ENCODE measurements at regions not wholly inside any gene's neighbourhood (a gene's known extent, or its start where the extent isn't known, plus 50 kb on each side); places are given as distances from the start of the nearest gene placed in this dataset.
"Not testable (repeated sequence)": the region's sequence is repeated elsewhere in the genome, so short reads cannot be mapped to it uniquely, and the experiment has no call there.

- Mint-ChIP-seq H3K4me1 (no peaks in the 10 kb centered on the region), H3K4me3 (no peak overlapping the region), H3K9me3 (peaks cover 14 to 19% of the 10 kb centered on the region in 2 donors), H3K36me3 (peaks cover 5% of the 10 kb centered on the region), H3K27ac (no peak overlapping the region), H3K27me3 (ENCODE audit: low read depth in 2 of 2) (no peaks in the 10 kb centered on the region)
- H3K27me3 ChIP-seq (ENCODE audit: control insufficient read depth, insufficient read depth, low read length): no peaks in the 10 kb centered on the region
- TF ChIP-seq, protein P1, sequence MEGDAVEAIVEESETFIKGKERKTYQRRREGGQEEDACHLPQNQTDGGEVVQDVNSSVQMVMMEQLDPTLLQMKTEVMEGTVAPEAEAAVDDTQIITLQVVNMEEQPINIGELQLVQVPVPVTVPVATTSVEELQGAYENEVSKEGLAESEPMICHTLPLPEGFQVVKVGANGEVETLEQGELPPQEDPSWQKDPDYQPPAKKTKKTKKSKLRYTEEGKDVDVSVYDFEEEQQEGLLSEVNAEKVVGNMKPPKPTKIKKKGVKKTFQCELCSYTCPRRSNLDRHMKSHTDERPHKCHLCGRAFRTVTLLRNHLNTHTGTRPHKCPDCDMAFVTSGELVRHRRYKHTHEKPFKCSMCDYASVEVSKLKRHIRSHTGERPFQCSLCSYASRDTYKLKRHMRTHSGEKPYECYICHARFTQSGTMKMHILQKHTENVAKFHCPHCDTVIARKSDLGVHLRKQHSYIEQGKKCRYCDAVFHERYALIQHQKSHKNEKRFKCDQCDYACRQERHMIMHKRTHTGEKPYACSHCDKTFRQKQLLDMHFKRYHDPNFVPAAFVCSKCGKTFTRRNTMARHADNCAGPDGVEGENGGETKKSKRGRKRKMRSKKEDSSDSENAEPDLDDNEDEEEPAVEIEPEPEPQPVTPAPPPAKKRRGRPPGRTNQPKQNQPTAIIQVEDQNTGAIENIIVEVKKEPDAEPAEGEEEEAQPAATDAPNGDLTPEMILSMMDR (IDR thresholded peaks at IDR 0.05): no peak
- H3K27ac ChIP-seq (ENCODE audit: low read length): no peak overlapping the region
- DNase-seq (no peak), ATAC-seq (no peak)
- peaks cover 3% of the 10 kb centered on the region for H3K9me3 ChIP-seq (ENCODE audit: control insufficient read depth, insufficient read depth, low read length)
- H3K4me3 ChIP-seq (ENCODE audit: low read length): no peak overlapping the region
- no peaks in the 10 kb centered on the region for H3K4me1 ChIP-seq (ENCODE audit: control insufficient read depth, insufficient read depth, low read length)
- intact Hi-C loops (cut with micrococcal nuclease): no loop called here
- H3K36me3 ChIP-seq (ENCODE audit: control insufficient read depth, insufficient read depth, low read length): no peaks in the 10 kb centered on the region
These were observed 672.6 kb upstream of the NEGR1 start for GRCh38 chr1:72954943-72955342.

DNA sequence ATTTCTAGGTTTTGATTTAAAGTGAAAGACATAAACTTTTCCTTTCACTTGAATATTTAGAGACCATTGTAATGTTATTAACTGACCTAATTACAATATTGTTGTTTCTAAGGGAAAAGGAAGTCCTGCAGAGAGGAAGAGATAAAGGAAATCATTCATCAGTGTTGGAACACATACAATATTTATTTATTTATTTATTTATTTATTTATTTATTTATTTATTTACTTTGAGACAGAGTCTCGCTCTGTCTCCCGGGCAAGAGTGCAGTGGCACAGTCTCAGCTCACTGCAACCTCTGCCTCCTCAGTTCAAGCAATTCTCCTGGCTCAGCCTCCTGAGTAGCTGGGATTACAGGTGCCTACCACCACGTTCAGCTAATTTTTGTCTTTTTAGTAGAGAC, 668.6 kb upstream of the NEGR1 start:
- H3K27me3 Mint-ChIP-seq (ENCODE audit: low read depth in 2 of 2); H3K4me3 Mint-ChIP-seq; H3K9me3 ChIP-seq (ENCODE audit: control insufficient read depth, insufficient read depth, low read length); H3K4me3 ChIP-seq (ENCODE audit: low read length); H3K27ac Mint-ChIP-seq; DNase-seq; H3K27ac ChIP-seq (ENCODE audit: low read length); H3K4me1 Mint-ChIP-seq; ATAC-seq; intact Hi-C loops (cut with micrococcal nuclease); H3K27me3 ChIP-seq (ENCODE audit: control insufficient read depth, insufficient read depth, low read length); H3K36me3 Mint-ChIP-seq; H3K36me3 ChIP-seq (ENCODE audit: control insufficient read depth, insufficient read depth, low read length); H3K4me1 ChIP-seq (ENCODE audit: control insufficient read depth, insufficient read depth, low read length): not testable (repeated sequence)
- peaks cover 12 to 18% of the 10 kb centered on the region in 2 donors for H3K9me3 Mint-ChIP-seq
- WGBS (ENCODE audit: insufficient coverage): 78% methylated on average over 3 of the region's 3 CpGs

GRCh38 chr1:72946903-72947499, 664.7 kb upstream of the NEGR1 start:
- H3K27me3 ChIP-seq (ENCODE audit: control insufficient read depth, insufficient read depth, low read length): no peaks in the 10 kb centered on the region
- H3K4me3 ChIP-seq (ENCODE audit: low read length): no peak overlapping the region
- peaks cover 3% of the 10 kb centered on the region for H3K9me3 ChIP-seq (ENCODE audit: control insufficient read depth, insufficient read depth, low read length)
- WGBS (ENCODE audit: insufficient coverage): 33% methylated on average over 2 of the region's 3 CpGs
- TF ChIP-seq, protein P1 (IDR thresholded peaks at IDR 0.05): no peak
- H3K4me1 ChIP-seq (ENCODE audit: control insufficient read depth, insufficient read depth, low read length): no peaks in the 10 kb centered on the region
- Mint-ChIP-seq H3K9me3 (peaks cover 8 to 9% of the 10 kb centered on the region in 2 donors), H3K4me3 (no peak overlapping the region), H3K27ac (no peak overlapping the region), H3K4me1 (no peaks in the 10 kb centered on the region), H3K36me3 (peaks cover 5% of the 10 kb centered on the region), H3K27me3 (ENCODE audit: low read depth in 2 of 2) (no peaks in the 10 kb centered on the region)
- intact Hi-C loops (cut with micrococcal nuclease): no loop called here
- ATAC-seq (no peak), DNase-seq (no peak)
- no peak overlapping the region for H3K27ac ChIP-seq (ENCODE audit: low read length)
- H3K36me3 ChIP-seq (ENCODE audit: control insufficient read depth, insufficient read depth, low read length): no peaks in the 10 kb centered on the region

DNA sequence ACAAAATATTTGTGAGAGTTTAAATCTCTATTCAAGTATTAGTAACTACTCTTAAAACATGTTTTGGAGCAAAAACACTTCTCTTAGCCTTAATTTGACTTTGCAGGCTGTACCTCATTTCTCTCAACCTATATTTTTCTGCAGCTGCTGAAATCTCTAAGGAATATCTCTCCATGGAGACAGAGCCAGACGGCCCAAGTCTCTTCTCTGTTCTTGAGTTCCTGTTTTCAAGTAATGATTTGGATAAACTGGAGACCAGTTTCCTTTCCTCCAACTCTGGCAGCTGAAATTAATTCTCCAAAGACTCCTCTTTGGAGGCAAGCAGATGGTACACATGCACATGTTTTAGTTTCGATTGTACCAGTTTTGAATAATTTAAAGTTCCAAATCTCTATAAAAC, 659.7 kb upstream of the NEGR1 start:
- no peaks in the 10 kb centered on the region for H3K36me3 ChIP-seq (ENCODE audit: control insufficient read depth, insufficient read depth, low read length)
- WGBS (ENCODE audit: insufficient coverage): 49% methylated on average over 2 of the region's 2 CpGs
- H3K27me3 ChIP-seq (ENCODE audit: control insufficient read depth, insufficient read depth, low read length): no peaks in the 10 kb centered on the region
- H3K9me3 ChIP-seq (ENCODE audit: control insufficient read depth, insufficient read depth, low read length): no peaks in the 10 kb centered on the region
- intact Hi-C loops (cut with micrococcal nuclease): no loop called here
- no peak for DNase-seq
- peaks cover 5 to 9% of the 10 kb centered on the region in 2 donors for H3K9me3 Mint-ChIP-seq
- no peaks in the 10 kb centered on the region for H3K4me1 ChIP-seq (ENCODE audit: control insufficient read depth, insufficient read depth, low read length)
- no peak overlapping the region for H3K4me3 ChIP-seq (ENCODE audit: low read length)
- H3K36me3 Mint-ChIP-seq: no peaks in the 10 kb centered on the region
- H3K27me3 Mint-ChIP-seq (ENCODE audit: low read depth in 2 of 2): no peaks in the 10 kb centered on the region
- no peak for ATAC-seq
- H3K27ac ChIP-seq (ENCODE audit: low read length): no peak overlapping the region
- no peaks in the 10 kb centered on the region for H3K4me1 Mint-ChIP-seq
- TF ChIP-seq, protein P1 (IDR thresholded peaks at IDR 0.05): no peak
- H3K27ac Mint-ChIP-seq: no peak overlapping the region
- no peak overlapping the region for H3K4me3 Mint-ChIP-seq

All from natural killer cell (primary cell).